K562 (cell line): ENCODE measurements at regions not wholly inside any gene's neighbourhood (a gene's known extent, or its start where the extent isn't known, plus 50 kb on each side); places are given as distances from the start of the nearest gene placed in this dataset.

Source experiments
- ATAC-seq: fragments of 200-7000 bp; cut with Tn5 transposase; 3 replicates; pipeline ENCODE4 v1.9.1; 2020; ENCODE audit warnings: moderate library complexity
- BruUV-seq: library from RNA; stranded (reverse); fragments of 400-500 nt; replicated peaks from 2 replicates; lab custom pipeline; 2021; lab: Mats Ljungman, UMichigan
- CTCF ChIA-PET: fragments of 300-600 bp; formaldehyde crosslinking; extraction: SDS; loops from one replicate; lab custom pipeline; 2021; ENCODE audit warnings: low intra/inter-chr PET ratio; lab: Yijun Ruan, JAX
- POLR2A ChIA-PET: fragments of 300-600, 350-650 bp; sonication (Branson Sonifier 250); formaldehyde crosslinking; extraction: SDS; loops from one replicate; lab custom pipeline; 2021; ENCODE audit warnings: antibody characterized with exemption, inconsistent platforms; lab: Yijun Ruan, JAX
- DNase-seq, 4 experiments: peaks; one replicate each; pipeline versions ENCODE4 v3.0.0 to v3.0.0-alpha.2; 2011 to 2018; ENCODE audit warnings: low spot score in 3 of 4, mixed read lengths in 3 of 4; ENCODE audit errors: extremely low read depth in 1 of 4
- FAIRE-seq: peaks from 2 replicates; lab custom pipeline; 2011; peaks lifted over from hg19 to GRCh38; lab: Jason Lieb, UNC
- H2AFZ ChIP-seq: 2 replicates; pipeline ENCODE4 v1.6.0; 2011; ENCODE audit warnings: low read depth, low read length, control low read depth, inconsistent platforms
- H3K27ac ChIP-seq: fragments of 200-600 bp; 3 replicates; pipeline ENCODE4 v1.8.0; 2011; ENCODE audit warnings: low read depth, mild to moderate bottlenecking, control low read depth, inconsistent platforms, low read length, moderate library complexity, mixed read lengths; ENCODE audit errors: extremely low read depth
- H3K27me3 ChIP-seq, 2 experiments: fragments of 300-600 bp in 1 of 2; 2 replicates in 1 of 2; 3 replicates in 1 of 2; pipeline versions ENCODE4 v1.6.0 to v1.8.0; 2011; ENCODE audit warnings: inconsistent platforms in 2 of 2, low read length in 2 of 2, mild to moderate bottlenecking in 1 of 2, mixed read lengths in 1 of 2, moderate library complexity in 1 of 2; ENCODE audit not compliant: control insufficient read depth in 2 of 2, insufficient read depth in 2 of 2
- H3K36me3 ChIP-seq: fragments of 300-600 bp; 3 replicates; pipeline ENCODE4 v1.8.0; 2011; ENCODE audit warnings: mild to moderate bottlenecking, low read length, inconsistent platforms; ENCODE audit not compliant: control insufficient read depth, insufficient read depth
- H3K4me1 ChIP-seq, 2 experiments: fragments of 200-600 bp in 1 of 2; replicated peaks in 1 of 2; 2 replicates in 1 of 2; 3 replicates in 1 of 2; pipeline versions ENCODE4 v1.5.1 to v1.8.0; 2011; ENCODE audit warnings: inconsistent platforms in 2 of 2, low read length in 2 of 2, mild to moderate bottlenecking in 1 of 2, mixed read lengths in 1 of 2, moderate library complexity in 1 of 2; ENCODE audit not compliant: control insufficient read depth in 2 of 2, insufficient read depth in 2 of 2
- H3K4me2 ChIP-seq: 2 replicates; pipeline ENCODE4 v1.6.1; 2011; ENCODE audit warnings: low read length, control low read depth, inconsistent platforms, mixed read lengths; ENCODE audit not compliant: insufficient read depth
- H3K4me3 ChIP-seq: fragments of 200-600 bp; sonication (generic), shearing (Covaris generic); 2 replicates; pipeline ENCODE4 v1.5.1; 2016; ENCODE audit warnings: control low read depth, inconsistent platforms
- H3K79me2 ChIP-seq: fragments of 200-600 bp; 3 replicates; pipeline ENCODE4 v1.8.0; 2011; ENCODE audit warnings: low read length, inconsistent platforms; ENCODE audit not compliant: control insufficient read depth, insufficient read depth
- H3K9ac ChIP-seq, 2 experiments: 2 replicates each; pipeline versions ENCODE4 v1.6.0 to v1.6.1; 2011; ENCODE audit warnings: low read depth in 2 of 2, low read length in 2 of 2, control low read depth in 1 of 2, inconsistent platforms in 1 of 2, mild to moderate bottlenecking in 1 of 2, mixed read lengths in 1 of 2; ENCODE audit not compliant: insufficient read depth in 1 of 2
- H3K9me1 ChIP-seq: one replicate; pipeline ENCODE4 v1.6.0; 2011; ENCODE audit warnings: inconsistent platforms, mild to moderate bottlenecking, low read length, moderate library complexity; ENCODE audit not compliant: control insufficient read depth, insufficient read depth
- H3K9me3 ChIP-seq: replicated peaks from 2 replicates; pipeline ENCODE4 v1.5.1; 2011; ENCODE audit warnings: low read depth, low read length, inconsistent platforms; ENCODE audit not compliant: control insufficient read depth, insufficient read depth
- H4K20me1 ChIP-seq: replicated peaks from 2 replicates; pipeline ENCODE4 v1.6.1; 2011; ENCODE audit warnings: low read length, inconsistent platforms, mixed read lengths; ENCODE audit not compliant: control insufficient read depth, insufficient read depth
- BACH1 ChIP-seq: fragments of 200-800 bp; sonication (Bioruptor generic); IDR thresholded peaks from 2 replicates; pipeline ENCODE4 v1.6.1; 2016; ENCODE audit warnings: missing genetic modification characterization, missing compliant biosample characterization
- CEBPB ChIP-seq: fragments of 450-650 bp; IDR thresholded peaks from 2 replicates; pipeline ENCODE4 v1.6.1; 2016; ENCODE audit warnings: missing genetic modification characterization, missing compliant biosample characterization
- FOXO4 ChIP-seq: fragments of 450-650 bp; formaldehyde crosslinking; IDR thresholded peaks from 2 replicates; pipeline ENCODE4 v1.4.0; 2020; ENCODE audit warnings: mild to moderate bottlenecking, moderate library complexity
- GTF2B ChIP-seq: IDR thresholded peaks from 2 replicates; pipeline ENCODE4 v1.6.1; 2011; ENCODE audit not compliant: insufficient read length; ENCODE audit errors: extremely low read depth
- HDAC6 ChIP-seq: IDR thresholded peaks from 2 replicates; pipeline ENCODE4 v1.6.1; 2012; ENCODE audit warnings: low read depth, mild to moderate bottlenecking, control low read depth, inconsistent platforms, low read length, moderate library complexity
- MEF2A ChIP-seq: IDR thresholded peaks from 2 replicates; pipeline ENCODE4 v1.6.1; 2011; ENCODE audit warnings: low read depth, mild to moderate bottlenecking, low read length, moderate library complexity; ENCODE audit not compliant: control insufficient read depth
- NCOA2 ChIP-seq, 2 experiments: fragments of 450-650 bp; IDR thresholded peaks; 2 replicates each; pipeline ENCODE4 v1.6.1; 2018; ENCODE audit warnings: mild to moderate bottlenecking in 2 of 2, moderate library complexity in 1 of 2; ENCODE audit not compliant: partially characterized antibody in 2 of 2
- NCOA4 ChIP-seq: fragments of 450-650 bp; IDR thresholded peaks from 2 replicates; pipeline ENCODE4 v1.6.1; 2018; ENCODE audit warnings: mild to moderate bottlenecking; ENCODE audit not compliant: partially characterized antibody
- RBBP5 ChIP-seq: fragments of 200-600 bp; sonication (generic); IDR thresholded peaks from 2 replicates; pipeline ENCODE4 v1.6.1; 2012; ENCODE audit warnings: borderline replicate concordance, mild to moderate bottlenecking, low read length, control low read depth, inconsistent platforms; ENCODE audit not compliant: insufficient read depth, poor library complexity, severe bottlenecking
- RBM25 ChIP-seq: fragments of 200-400 bp; formaldehyde crosslinking; IDR thresholded peaks from 2 replicates; pipeline ENCODE4 v1.6.1; 2018; ENCODE audit warnings: low read length, low read depth, moderate library complexity; ENCODE audit not compliant: severe bottlenecking
- THAP7 ChIP-seq: fragments of 250-450 bp; sonication (Bioruptor Pico); IDR thresholded peaks from 2 replicates; pipeline ENCODE4 v1.5.0; 2021
- ZBTB17 ChIP-seq: fragments of 450-650 bp; formaldehyde crosslinking; IDR thresholded peaks from 2 replicates; pipeline ENCODE4 v1.4.0; 2020; ENCODE audit warnings: mild to moderate bottlenecking
- ZNF140 ChIP-seq: fragments of 250-450 bp; sonication (Bioruptor Pico); IDR thresholded peaks from 2 replicates; pipeline ENCODE4 v1.8.0; 2021; ENCODE audit warnings: moderate library complexity, mild to moderate bottlenecking, inconsistent platforms
- ZNF217 ChIP-seq: sonication (generic); formaldehyde crosslinking; IDR thresholded peaks from 2 replicates; pipeline ENCODE4 v1.8.0; 2022; ENCODE audit warnings: mild to moderate bottlenecking, missing genetic modification reagents
- ZNF408 ChIP-seq: fragments of 250-450 bp; sonication (Bioruptor Pico); IDR thresholded peaks from 2 replicates; pipeline ENCODE4 v1.4.0; 2020; ENCODE audit warnings: low read depth, mild to moderate bottlenecking, moderate library complexity
- WGBS: fragments of 100-300 bp; shearing (Covaris generic); methylation state at CpG from one replicate; pipeline ENCODE4 v1.1.6; 2016; ENCODE audit warnings: low coverage, mixed read lengths; ENCODE audit not compliant: insufficient coverage; ENCODE audit errors: missing lambda C conversion rate; 5-methylcytosine and 5-hydroxymethylcytosine counted together
- in situ Hi-C: fragments of 300-500 bp; cut with MboI; formaldehyde crosslinking; loops from 4 replicates; pipeline ENCODE4 v1.15.0; 2018; ENCODE audit warnings: inconsistent platforms, mixed read lengths
- intact Hi-C: fragments of 100-400 bp; cut with micrococcal nuclease; formaldehyde crosslinking; loops from 2 replicates; pipeline ENCODE4 v1.14.2; 2022

GRCh38 chr2:21966139-21966538, 842.4 kb downstream of the TDRD15 start:
- Histone ChIP-seq H3K36me3 (no peaks in the 10 kb centered on the region), H3K4me2 (no peak overlapping the region), H3K27me3 (no peaks in the 10 kb centered on the region), H3K4me3 (no peak overlapping the region), H3K9me1 (no peaks in the 10 kb centered on the region), H3K79me2 (no peaks in the 10 kb centered on the region), H3K9ac (no peak overlapping the region), H3K9me3 (no peaks in the 10 kb centered on the region), H3K4me1 (no peaks in the 10 kb centered on the region), H3K27ac (no peak overlapping the region), H4K20me1 (no peaks in the 10 kb centered on the region), H2AFZ (no peak overlapping the region)
- ATAC-seq (no peak), DNase-seq (no peak), FAIRE-seq (no peak)
- TF ChIP-seq ZNF408 (CRISPR knock-in tag) (no peak), NCOA2 (IDR thresholded peaks at IDR 0.05; ENCODE audit: partially characterized antibody in 2 of 2) (no peak), RBM25 (no peak), ZNF140 (CRISPR knock-in tag) (no peak), CEBPB (tag) (no peak), NCOA4 (no peak), GTF2B (no peak), ZNF217 (CRISPR knock-in tag) (no peak), BACH1 (no peak), ZBTB17 (no peak), RBBP5 (no peak), FOXO4 (CRISPR knock-in tag) (no peak), HDAC6 (no peak), THAP7 (CRISPR knock-in tag) (no peak), MEF2A (no peak)
- 0% methylated on average over 5 of the region's 5 CpGs for WGBS
- CTCF ChIA-PET = no interaction called here
- BruUV-seq = no TSS peak
- in situ Hi-C loops = no loop called here
- intact Hi-C loops = no loop called here
- POLR2A ChIA-PET = no interaction called here
